K562 (cell line): ENCODE measurements at regions not wholly inside any gene's neighbourhood (a gene's known extent, or its start where the extent isn't known, plus 50 kb on each side); places are given as distances from the start of the nearest gene placed in this dataset.

Experiments
- MLLT1 ChIP-seq, 2 experiments: fragments of 450-650 bp; IDR thresholded peaks; 2 replicates each; pipeline ENCODE4 v1.6.1; 2016
- RAD21 ChIP-seq, 2 experiments: fragments of 250-450 bp in 1 of 2; fragments of 450-650 bp in 1 of 2; sonication (Bioruptor Pico) in 1 of 2; formaldehyde crosslinking in 1 of 2; IDR thresholded peaks in 1 of 2; conservative IDR thresholded peaks in 1 of 2; 2 replicates each; pipeline versions ENCODE4 v1.4.0 to v1.8.0; 2020 to 2022; ENCODE audit warnings: mild to moderate bottlenecking in 2 of 2, moderate library complexity in 1 of 2
- TRIM24 ChIP-seq, 2 experiments: fragments of 450-650 bp; IDR thresholded peaks; 2 replicates each; pipeline ENCODE4 v1.6.1; 2016
- TF ChIP-seq, protein P1 (sequence below): fragments of 200-800 bp; sonication (Bioruptor generic); IDR thresholded peaks from 2 replicates; pipeline ENCODE4 v1.6.1; 2016; ENCODE audit warnings: missing genetic modification characterization, missing compliant biosample characterization

DNA sequence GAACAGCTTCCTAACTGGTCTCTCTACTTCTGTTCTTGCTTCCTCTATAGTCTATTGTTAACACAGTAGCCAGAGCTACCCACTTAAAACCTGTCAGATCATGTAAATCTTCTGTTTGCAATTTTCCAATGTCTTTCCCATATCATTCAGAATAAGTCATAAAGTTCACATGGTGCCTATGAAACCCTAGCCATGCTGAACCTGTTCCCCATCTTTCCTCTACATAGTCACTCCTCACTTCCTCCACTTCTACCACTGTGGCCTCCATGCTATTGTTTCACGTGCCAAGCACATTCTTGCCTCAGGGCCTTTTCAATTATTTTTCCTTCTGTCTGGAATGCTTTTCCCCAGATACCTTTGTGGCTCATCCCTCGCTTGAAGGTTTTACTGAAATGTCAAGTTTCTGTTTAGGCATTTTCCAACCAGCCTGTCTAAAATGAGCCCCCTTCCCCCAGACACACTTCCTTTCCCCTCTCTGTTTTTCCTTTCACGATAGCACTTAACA is 132.1 kb downstream of the DYRK2 start (continued):
- TF ChIP-seq, protein P1, sequence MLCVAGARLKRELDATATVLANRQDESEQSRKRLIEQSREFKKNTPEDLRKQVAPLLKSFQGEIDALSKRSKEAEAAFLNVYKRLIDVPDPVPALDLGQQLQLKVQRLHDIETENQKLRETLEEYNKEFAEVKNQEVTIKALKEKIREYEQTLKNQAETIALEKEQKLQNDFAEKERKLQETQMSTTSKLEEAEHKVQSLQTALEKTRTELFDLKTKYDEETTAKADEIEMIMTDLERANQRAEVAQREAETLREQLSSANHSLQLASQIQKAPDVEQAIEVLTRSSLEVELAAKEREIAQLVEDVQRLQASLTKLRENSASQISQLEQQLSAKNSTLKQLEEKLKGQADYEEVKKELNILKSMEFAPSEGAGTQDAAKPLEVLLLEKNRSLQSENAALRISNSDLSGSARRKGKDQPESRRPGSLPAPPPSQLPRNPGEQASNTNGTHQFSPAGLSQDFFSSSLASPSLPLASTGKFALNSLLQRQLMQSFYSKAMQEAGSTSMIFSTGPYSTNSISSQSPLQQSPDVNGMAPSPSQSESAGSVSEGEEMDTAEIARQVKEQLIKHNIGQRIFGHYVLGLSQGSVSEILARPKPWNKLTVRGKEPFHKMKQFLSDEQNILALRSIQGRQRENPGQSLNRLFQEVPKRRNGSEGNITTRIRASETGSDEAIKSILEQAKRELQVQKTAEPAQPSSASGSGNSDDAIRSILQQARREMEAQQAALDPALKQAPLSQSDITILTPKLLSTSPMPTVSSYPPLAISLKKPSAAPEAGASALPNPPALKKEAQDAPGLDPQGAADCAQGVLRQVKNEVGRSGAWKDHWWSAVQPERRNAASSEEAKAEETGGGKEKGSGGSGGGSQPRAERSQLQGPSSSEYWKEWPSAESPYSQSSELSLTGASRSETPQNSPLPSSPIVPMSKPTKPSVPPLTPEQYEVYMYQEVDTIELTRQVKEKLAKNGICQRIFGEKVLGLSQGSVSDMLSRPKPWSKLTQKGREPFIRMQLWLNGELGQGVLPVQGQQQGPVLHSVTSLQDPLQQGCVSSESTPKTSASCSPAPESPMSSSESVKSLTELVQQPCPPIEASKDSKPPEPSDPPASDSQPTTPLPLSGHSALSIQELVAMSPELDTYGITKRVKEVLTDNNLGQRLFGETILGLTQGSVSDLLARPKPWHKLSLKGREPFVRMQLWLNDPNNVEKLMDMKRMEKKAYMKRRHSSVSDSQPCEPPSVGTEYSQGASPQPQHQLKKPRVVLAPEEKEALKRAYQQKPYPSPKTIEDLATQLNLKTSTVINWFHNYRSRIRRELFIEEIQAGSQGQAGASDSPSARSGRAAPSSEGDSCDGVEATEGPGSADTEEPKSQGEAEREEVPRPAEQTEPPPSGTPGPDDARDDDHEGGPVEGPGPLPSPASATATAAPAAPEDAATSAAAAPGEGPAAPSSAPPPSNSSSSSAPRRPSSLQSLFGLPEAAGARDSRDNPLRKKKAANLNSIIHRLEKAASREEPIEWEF (CRISPR knock-in tag): no peak
- TF ChIP-seq MLLT1 (IDR thresholded peaks at IDR 0.05): no peak
- no peak for TF ChIP-seq RAD21 (CRISPR knock-in tag; conservative IDR thresholded peaks at IDR 0.05 in 1 of 2, IDR thresholded peaks at IDR 0.05 in 1 of 2)
- no peak for TF ChIP-seq TRIM24 (IDR thresholded peaks at IDR 0.05)
